Activated CD8-positive, alpha-beta T cell treated with anti-CD3 and anti-CD28 coated beads for 36 hours (primary cell): ENCODE measurements at regions not wholly inside any gene's neighbourhood (a gene's known extent, or its start where the extent isn't known, plus 50 kb on each side); places are given as distances from the start of the nearest gene placed in this dataset.

ENCODE experiments used
- ATAC-seq: fragments of 200-7000 bp; cut with Tn5 transposase; one replicate; pipeline ENCODE4 v1.10.0; 2021; ENCODE audit warnings: mild to moderate bottlenecking, moderate library complexity
- CTCF ChIA-PET: fragments of 350-600 bp; sonication (Branson Sonifier 250); formaldehyde crosslinking; loops from one replicate; lab custom pipeline; 2021; ENCODE audit warnings: antibody characterized with exemption; lab: Charles Lee
- POLR2A ChIA-PET: fragments of 350-600 bp; sonication (Branson Sonifier 250); formaldehyde crosslinking; loops from one replicate; lab custom pipeline; 2021; ENCODE audit warnings: antibody characterized with exemption; lab: Charles Lee
- DNase-seq: peaks from one replicate; pipeline ENCODE4 v3.0.0-alpha.2; 2020
- H3K27ac Mint-ChIP-seq: one replicate; pipeline ENCODE4 v1.8.0; 2021; ENCODE audit warnings: mild to moderate bottlenecking, mixed read lengths
- H3K27me3 Mint-ChIP-seq: one replicate; pipeline ENCODE4 v1.8.0; 2021; ENCODE audit warnings: mixed read lengths
- H3K36me3 Mint-ChIP-seq: one replicate; pipeline ENCODE4 v1.8.0; 2021; ENCODE audit warnings: low read depth, mixed read lengths
- H3K4me1 Mint-ChIP-seq: one replicate; pipeline ENCODE4 v1.8.0; 2021; ENCODE audit warnings: low read depth, mixed read lengths
- H3K4me3 Mint-ChIP-seq: one replicate; pipeline ENCODE4 v1.8.0; 2021; ENCODE audit warnings: mild to moderate bottlenecking, moderate library complexity, mixed read lengths
- H3K9me3 Mint-ChIP-seq: one replicate; pipeline ENCODE4 v1.8.0; 2021; ENCODE audit warnings: mixed read lengths
- intact Hi-C: fragments of 100-400 bp; cut with micrococcal nuclease; formaldehyde crosslinking; loops from one replicate; pipeline ENCODE4 v1.10.0; 2022
- TF ChIP-seq, protein P1 (sequence below): fragments of 200-600 bp; IDR thresholded peaks from one replicate; pipeline ENCODE4 v1.8.0; 2022; ENCODE audit warnings: antibody characterized with exemption, mild to moderate bottlenecking

DNA sequence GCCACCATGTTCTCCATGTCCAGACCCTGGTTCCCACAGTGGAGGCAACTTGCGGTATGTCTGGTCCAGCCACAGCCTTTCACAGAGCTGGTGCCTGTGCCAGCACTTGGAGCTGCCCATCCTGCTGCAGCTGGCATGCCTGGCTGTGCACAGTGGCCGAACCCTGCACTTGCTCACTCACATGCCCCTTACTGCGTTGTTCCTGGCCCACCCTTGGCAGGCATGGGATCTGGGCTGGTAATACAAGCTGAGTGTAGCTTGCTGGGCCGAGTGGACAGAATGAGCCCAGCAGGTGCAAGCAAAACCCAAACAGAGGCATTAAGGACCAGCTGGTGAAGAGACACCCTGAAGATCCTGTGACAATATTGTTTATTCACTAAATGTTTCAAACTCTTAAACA, 583.9 kb upstream of the SLITRK6 start:
- H3K4me3 Mint-ChIP-seq = no peak overlapping the region
- no peaks in the 10 kb centered on the region for H3K4me1 Mint-ChIP-seq
- TF ChIP-seq, protein P1, sequence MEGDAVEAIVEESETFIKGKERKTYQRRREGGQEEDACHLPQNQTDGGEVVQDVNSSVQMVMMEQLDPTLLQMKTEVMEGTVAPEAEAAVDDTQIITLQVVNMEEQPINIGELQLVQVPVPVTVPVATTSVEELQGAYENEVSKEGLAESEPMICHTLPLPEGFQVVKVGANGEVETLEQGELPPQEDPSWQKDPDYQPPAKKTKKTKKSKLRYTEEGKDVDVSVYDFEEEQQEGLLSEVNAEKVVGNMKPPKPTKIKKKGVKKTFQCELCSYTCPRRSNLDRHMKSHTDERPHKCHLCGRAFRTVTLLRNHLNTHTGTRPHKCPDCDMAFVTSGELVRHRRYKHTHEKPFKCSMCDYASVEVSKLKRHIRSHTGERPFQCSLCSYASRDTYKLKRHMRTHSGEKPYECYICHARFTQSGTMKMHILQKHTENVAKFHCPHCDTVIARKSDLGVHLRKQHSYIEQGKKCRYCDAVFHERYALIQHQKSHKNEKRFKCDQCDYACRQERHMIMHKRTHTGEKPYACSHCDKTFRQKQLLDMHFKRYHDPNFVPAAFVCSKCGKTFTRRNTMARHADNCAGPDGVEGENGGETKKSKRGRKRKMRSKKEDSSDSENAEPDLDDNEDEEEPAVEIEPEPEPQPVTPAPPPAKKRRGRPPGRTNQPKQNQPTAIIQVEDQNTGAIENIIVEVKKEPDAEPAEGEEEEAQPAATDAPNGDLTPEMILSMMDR = no peak
- DNase-seq (no peak), ATAC-seq (no peak)
- no peaks in the 10 kb centered on the region for H3K36me3 Mint-ChIP-seq
- intact Hi-C loops = no loop called here
- peaks cover 1% of the 10 kb centered on the region for H3K9me3 Mint-ChIP-seq
- H3K27ac Mint-ChIP-seq = no peak overlapping the region
- H3K27me3 Mint-ChIP-seq = no peaks in the 10 kb centered on the region
- ChIA-PET CTCF (interaction anchor here (1.0 kb wide), 1 partner anchor 8 kb away, joined by 3 read pairs; no protein-coding TSS in a partner anchor), POLR2A (no interaction called here)

DNA sequence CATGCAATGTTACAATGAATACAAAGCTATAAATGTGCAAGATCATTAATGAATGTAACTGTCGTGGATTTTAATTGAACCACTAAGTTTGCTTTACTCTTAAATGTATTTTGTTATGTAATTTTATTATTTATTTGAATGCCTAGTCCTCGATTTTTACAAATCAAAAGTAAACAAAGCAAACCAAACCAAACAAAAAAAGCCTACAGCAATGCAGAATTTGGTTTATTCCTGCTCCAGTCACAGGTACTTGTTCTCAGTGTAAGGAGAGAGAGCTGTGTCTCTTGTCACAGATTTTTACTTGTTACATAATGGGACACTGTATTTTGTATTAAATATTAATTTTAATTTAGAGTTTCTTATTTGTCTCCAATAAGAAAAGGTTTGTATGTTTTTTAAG, 584.3 kb upstream of the SLITRK6 start:
- Mint-ChIP-seq H3K27me3 (no peaks in the 10 kb centered on the region), H3K9me3 (peaks cover 1% of the 10 kb centered on the region), H3K27ac (no peak overlapping the region), H3K4me1 (no peaks in the 10 kb centered on the region), H3K36me3 (no peaks in the 10 kb centered on the region), H3K4me3 (no peak overlapping the region)
- intact Hi-C loops = no loop called here
- ChIA-PET CTCF (no interaction called here), POLR2A (no interaction called here)
- no peak for DNase-seq
- ATAC-seq = no peak
- TF ChIP-seq, protein P1 = no peak

DNA sequence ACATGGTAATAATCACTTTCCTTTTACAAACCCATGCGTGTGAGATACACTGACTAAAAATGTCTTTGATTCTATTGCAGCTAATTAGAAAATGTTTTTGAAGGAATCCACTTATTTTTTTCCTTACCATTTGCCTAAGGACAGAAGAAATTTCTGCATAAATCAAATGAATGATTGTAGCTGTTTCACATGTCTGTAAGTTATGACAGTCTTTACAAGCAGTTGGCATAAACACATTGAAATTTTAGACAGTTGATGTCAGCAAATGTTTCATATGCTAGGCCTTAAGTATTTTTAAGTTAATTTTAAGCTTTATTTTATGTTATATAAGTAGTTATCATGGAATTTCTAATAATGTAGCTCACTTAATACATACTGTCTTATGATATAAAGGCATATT, 598.4 kb upstream of the SLITRK6 start:
- POLR2A ChIA-PET = no interaction called here
- Mint-ChIP-seq H3K4me3 (no peak overlapping the region), H3K4me1 (no peaks in the 10 kb centered on the region), H3K27me3 (no peaks in the 10 kb centered on the region), H3K36me3 (no peaks in the 10 kb centered on the region), H3K27ac (no peak overlapping the region), H3K9me3 (peaks cover 1% of the 10 kb centered on the region)
- TF ChIP-seq, protein P1 = no peak
- intact Hi-C loops = no loop called here
- CTCF ChIA-PET = no interaction called here
- DNase-seq (no peak), ATAC-seq (no peak)

DNA sequence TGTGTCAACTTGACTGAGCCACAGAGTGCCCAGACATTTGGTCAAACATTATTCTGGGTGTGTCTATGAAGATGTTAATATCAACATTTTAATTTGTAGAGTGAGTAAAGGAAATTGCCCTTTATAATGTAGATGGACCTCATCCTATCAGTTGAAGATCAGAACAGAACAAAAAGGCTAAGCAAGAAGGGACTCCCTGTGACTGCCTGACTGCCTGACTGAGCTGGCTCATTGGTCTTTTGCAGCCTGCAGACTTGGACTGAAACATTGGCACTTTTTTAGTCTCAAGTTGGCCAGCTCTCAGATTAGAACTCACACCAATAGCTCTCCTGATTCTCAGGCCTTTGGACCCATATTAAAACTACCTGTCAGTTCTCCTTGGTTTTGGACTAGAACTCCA, 600.4 kb upstream of the SLITRK6 start:
- TF ChIP-seq, protein P1 = no peak
- H3K36me3 Mint-ChIP-seq = no peaks in the 10 kb centered on the region
- CTCF ChIA-PET = no interaction called here
- POLR2A ChIA-PET = no interaction called here
- H3K4me3 Mint-ChIP-seq = no peak overlapping the region
- H3K9me3 Mint-ChIP-seq = peaks cover 1% of the 10 kb centered on the region
- no peaks in the 10 kb centered on the region for H3K4me1 Mint-ChIP-seq
- H3K27ac Mint-ChIP-seq = no peak overlapping the region
- intact Hi-C loops = no loop called here
- ATAC-seq (no peak), DNase-seq (no peak)
- H3K27me3 Mint-ChIP-seq = no peaks in the 10 kb centered on the region

DNA sequence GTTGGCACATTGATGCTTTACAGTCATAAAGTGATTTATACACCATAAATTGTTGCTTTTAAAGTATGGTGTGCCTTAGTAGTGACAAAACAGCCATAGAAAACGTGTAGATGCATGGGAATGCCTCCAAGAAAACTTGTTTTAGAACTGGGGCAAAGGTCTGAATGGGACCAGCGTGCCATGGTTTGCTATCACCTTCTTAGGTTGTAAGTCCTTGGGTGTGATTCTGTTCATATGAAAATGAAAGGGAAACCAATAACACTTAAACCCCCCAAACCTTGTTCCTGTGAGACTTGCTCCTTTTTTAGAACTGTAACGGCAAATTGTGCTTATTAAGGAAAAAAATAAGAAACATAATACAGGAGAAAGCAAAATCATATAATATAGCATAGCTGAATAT, 603.3 kb upstream of the SLITRK6 start:
- Mint-ChIP-seq H3K36me3 (no peaks in the 10 kb centered on the region), H3K4me1 (no peaks in the 10 kb centered on the region), H3K27ac (no peak overlapping the region), H3K4me3 (no peak overlapping the region), H3K27me3 (no peaks in the 10 kb centered on the region), H3K9me3 (no peaks in the 10 kb centered on the region)
- CTCF ChIA-PET = no interaction called here
- POLR2A ChIA-PET = no interaction called here
- DNase-seq (no peak), ATAC-seq (no peak)
- TF ChIP-seq, protein P1 = no peak
- intact Hi-C loops = no loop called here
